ENCODE measurements at regions not wholly inside any gene's neighbourhood (a gene's known extent, or its start where the extent isn't known, plus 50 kb on each side); places are given as distances from the start of the nearest gene placed in this dataset.

- Histone ChIP-seq H3K9me3 (ENCODE audit: control insufficient read depth, low read depth, low read length) (no peaks in the 10 kb centered on the region), H3K79me2 (ENCODE audit: control insufficient read depth, insufficient read depth, low read length) (no peaks in the 10 kb centered on the region), H3K27me3 (ENCODE audit: control insufficient read depth, extremely low read depth, insufficient read depth, low read length) (no peaks in the 10 kb centered on the region), H2AFZ (ENCODE audit: control insufficient read depth, low read length) (no peak overlapping the region), H3K9ac (ENCODE audit: control insufficient read depth, extremely low read depth, insufficient read depth, low read length) (no peak overlapping the region), H3K4me3 (ENCODE audit: control insufficient read depth in 2 of 3, extremely low read depth in 1 of 3, insufficient read depth in 2 of 3, low read depth in 1 of 3, low read length in 3 of 3) (no peak overlapping the region), H3K4me2 (ENCODE audit: control insufficient read depth, extremely low read depth, insufficient read depth, low read depth, low read length) (no peak overlapping the region), H3K4me1 (ENCODE audit: control insufficient read depth, extremely low read depth, insufficient read depth, low read length) (no peaks in the 10 kb centered on the region), H3K9me1 (ENCODE audit: control insufficient read depth, extremely low read depth, insufficient read depth, low read length) (no peaks in the 10 kb centered on the region), H3K36me3 (ENCODE audit: control insufficient read depth in 2 of 2, extremely low read depth in 1 of 2, insufficient read depth in 2 of 2, low read length in 2 of 2) (no peaks in the 10 kb centered on the region), H4K20me1 (ENCODE audit: control insufficient read depth, extremely low read depth, insufficient read depth, low read length) (no peaks in the 10 kb centered on the region), H3K27ac (ENCODE audit: control insufficient read depth, insufficient read depth, low read length) (no peak overlapping the region)
- dilution Hi-C loops (cut with MboI; ENCODE audit: extremely low pct_ligation_motif_present, low sequenced_read_pairs), result no loop called here
- TF ChIP-seq EZH2 (IDR thresholded peaks at IDR 0.05; ENCODE audit: low read length) (no peak), CTCF (optimal IDR thresholded peaks at IDR 0.05 in 1 of 3, IDR thresholded peaks at IDR 0.05 in 1 of 3, conservative IDR thresholded peaks at IDR 0.05 in 1 of 3; ENCODE audit: extremely low read depth in 1 of 3, insufficient read depth in 2 of 3, low read length in 3 of 3) (no peak)
- DNase-seq (ENCODE audit: low read depth, low spot score) (no peak), FAIRE-seq (no peak)
Measured at GRCh38 chr1:95572962-95573361, 339.0 kb downstream of the RWDD3 start.

GRCh38 chr1:95575291-95575690 lies 341.3 kb downstream of the RWDD3 start:
- Histone ChIP-seq H3K79me2 (ENCODE audit: control insufficient read depth, insufficient read depth, low read length) (no peaks in the 10 kb centered on the region), H4K20me1 (ENCODE audit: control insufficient read depth, extremely low read depth, insufficient read depth, low read length) (no peaks in the 10 kb centered on the region), H3K27me3 (ENCODE audit: control insufficient read depth, extremely low read depth, insufficient read depth, low read length) (no peaks in the 10 kb centered on the region), H3K9me1 (ENCODE audit: control insufficient read depth, extremely low read depth, insufficient read depth, low read length) (no peaks in the 10 kb centered on the region), H3K27ac (ENCODE audit: control insufficient read depth, insufficient read depth, low read length) (no peak overlapping the region), H3K9me3 (ENCODE audit: control insufficient read depth, low read depth, low read length) (no peaks in the 10 kb centered on the region), H2AFZ (ENCODE audit: control insufficient read depth, low read length) (no peak overlapping the region), H3K36me3 (ENCODE audit: control insufficient read depth in 2 of 2, extremely low read depth in 1 of 2, insufficient read depth in 2 of 2, low read length in 2 of 2) (no peaks in the 10 kb centered on the region), H3K9ac (ENCODE audit: control insufficient read depth, extremely low read depth, insufficient read depth, low read length) (no peak overlapping the region), H3K4me1 (ENCODE audit: control insufficient read depth, extremely low read depth, insufficient read depth, low read length) (no peaks in the 10 kb centered on the region), H3K4me2 (ENCODE audit: control insufficient read depth, extremely low read depth, insufficient read depth, low read depth, low read length) (no peak overlapping the region), H3K4me3 (ENCODE audit: control insufficient read depth in 2 of 3, extremely low read depth in 1 of 3, insufficient read depth in 2 of 3, low read depth in 1 of 3, low read length in 3 of 3) (no peak overlapping the region)
- FAIRE-seq, result no peak
- no peak for TF ChIP-seq EZH2 (IDR thresholded peaks at IDR 0.05; ENCODE audit: low read length)
- TF ChIP-seq CTCF (optimal IDR thresholded peaks at IDR 0.05 in 1 of 3, IDR thresholded peaks at IDR 0.05 in 1 of 3, conservative IDR thresholded peaks at IDR 0.05 in 1 of 3; ENCODE audit: extremely low read depth in 1 of 3, insufficient read depth in 2 of 3, low read length in 3 of 3), result no peak
- DNase-seq (ENCODE audit: low read depth, low spot score), result no peak
- dilution Hi-C loops (cut with MboI; ENCODE audit: extremely low pct_ligation_motif_present, low sequenced_read_pairs), result no loop called here

All from keratinocyte (primary cell).